ENCODE measurements at regions not wholly inside any gene's neighbourhood (a gene's known extent, or its start where the extent isn't known, plus 50 kb on each side); places are given as distances from the start of the nearest gene placed in this dataset.
A peak's percentile ranks its signal among the peaks of the same experiment; 100 is the strongest.

GRCh38 chr2:235170536-235171521, 219.0 kb downstream of the SH3BP4 start:
- DNase-seq (ENCODE audit: insufficient read length, low spot score, missing footprints) = no peak
- Histone ChIP-seq H3K79me2 (ENCODE audit: insufficient read depth, low read length) (no peaks in the 10 kb centered on the region), H3K4me1 (ENCODE audit: insufficient read depth, low read length) (peaks cover 33% of the 10 kb centered on the region), H3K36me3 (ENCODE audit: insufficient read depth, low read length) (no peaks in the 10 kb centered on the region), H3K4me2 (ENCODE audit: insufficient read depth, low read length) (peak overlapping the region; percentile 73), H3K27ac (ENCODE audit: low read depth, low read length) (peak overlapping the region; percentile 91), H2AFZ (ENCODE audit: low read length) (peak overlapping the region; percentile 61), H4K20me1 (ENCODE audit: insufficient read depth, low read length) (no peaks in the 10 kb centered on the region), H3K27me3 (ENCODE audit: insufficient read depth, low read length) (no peaks in the 10 kb centered on the region), H3K4me3 (ENCODE audit: insufficient read depth, low read length) (peak overlapping the region; percentile 41), H3K9me3 (ENCODE audit: low read depth, low read length) (no peaks in the 10 kb centered on the region)
- TF ChIP-seq, protein P1, sequence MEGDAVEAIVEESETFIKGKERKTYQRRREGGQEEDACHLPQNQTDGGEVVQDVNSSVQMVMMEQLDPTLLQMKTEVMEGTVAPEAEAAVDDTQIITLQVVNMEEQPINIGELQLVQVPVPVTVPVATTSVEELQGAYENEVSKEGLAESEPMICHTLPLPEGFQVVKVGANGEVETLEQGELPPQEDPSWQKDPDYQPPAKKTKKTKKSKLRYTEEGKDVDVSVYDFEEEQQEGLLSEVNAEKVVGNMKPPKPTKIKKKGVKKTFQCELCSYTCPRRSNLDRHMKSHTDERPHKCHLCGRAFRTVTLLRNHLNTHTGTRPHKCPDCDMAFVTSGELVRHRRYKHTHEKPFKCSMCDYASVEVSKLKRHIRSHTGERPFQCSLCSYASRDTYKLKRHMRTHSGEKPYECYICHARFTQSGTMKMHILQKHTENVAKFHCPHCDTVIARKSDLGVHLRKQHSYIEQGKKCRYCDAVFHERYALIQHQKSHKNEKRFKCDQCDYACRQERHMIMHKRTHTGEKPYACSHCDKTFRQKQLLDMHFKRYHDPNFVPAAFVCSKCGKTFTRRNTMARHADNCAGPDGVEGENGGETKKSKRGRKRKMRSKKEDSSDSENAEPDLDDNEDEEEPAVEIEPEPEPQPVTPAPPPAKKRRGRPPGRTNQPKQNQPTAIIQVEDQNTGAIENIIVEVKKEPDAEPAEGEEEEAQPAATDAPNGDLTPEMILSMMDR (IDR thresholded peaks at IDR 0.05; ENCODE audit: extremely low read depth, low read depth, low read length) = peak; percentile 48

DNA sequence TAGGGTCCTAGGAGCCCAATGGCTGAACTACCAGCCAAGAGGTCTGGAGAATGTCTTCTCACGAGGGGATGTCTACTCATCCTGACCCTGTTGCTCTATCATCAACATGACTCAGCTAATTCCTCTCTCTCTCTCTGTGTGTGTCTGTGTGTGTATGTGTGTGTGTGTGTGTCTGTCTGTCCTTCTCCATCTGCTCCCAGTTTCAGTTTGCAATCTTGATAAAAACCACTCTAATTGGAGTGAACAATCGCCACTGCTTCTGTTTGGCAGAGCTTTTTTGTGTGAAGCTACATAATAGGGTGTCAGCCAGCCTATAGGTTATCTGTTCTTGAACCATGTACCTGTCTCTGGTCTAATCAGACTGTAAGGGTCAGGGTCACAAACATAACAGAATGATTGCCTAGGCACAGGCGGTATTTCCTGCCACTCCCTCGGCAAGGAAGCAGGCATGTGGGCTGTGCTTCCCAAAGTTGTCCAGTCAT, 219.8 kb downstream of the SH3BP4 start:
- peak overlapping the region; percentile 73 for H3K4me2 ChIP-seq (ENCODE audit: insufficient read depth, low read length)
- no peak for DNase-seq (ENCODE audit: insufficient read length, low spot score, missing footprints)
- H3K27ac ChIP-seq (ENCODE audit: low read depth, low read length) = peak overlapping the region; percentile 91
- H3K9me3 ChIP-seq (ENCODE audit: low read depth, low read length) = no peaks in the 10 kb centered on the region
- TF ChIP-seq, protein P1 (IDR thresholded peaks at IDR 0.05; ENCODE audit: extremely low read depth, low read depth, low read length) = no peak
- H3K27me3 ChIP-seq (ENCODE audit: insufficient read depth, low read length) = no peaks in the 10 kb centered on the region
- peaks cover 33% of the 10 kb centered on the region for H3K4me1 ChIP-seq (ENCODE audit: insufficient read depth, low read length)
- H3K4me3 ChIP-seq (ENCODE audit: insufficient read depth, low read length) = peak overlapping the region; percentile 41
- no peaks in the 10 kb centered on the region for H4K20me1 ChIP-seq (ENCODE audit: insufficient read depth, low read length)
- H3K36me3 ChIP-seq (ENCODE audit: insufficient read depth, low read length) = no peaks in the 10 kb centered on the region
- H3K79me2 ChIP-seq (ENCODE audit: insufficient read depth, low read length) = no peaks in the 10 kb centered on the region
- peak overlapping the region; percentile 61 for H2AFZ ChIP-seq (ENCODE audit: low read length)

DNA sequence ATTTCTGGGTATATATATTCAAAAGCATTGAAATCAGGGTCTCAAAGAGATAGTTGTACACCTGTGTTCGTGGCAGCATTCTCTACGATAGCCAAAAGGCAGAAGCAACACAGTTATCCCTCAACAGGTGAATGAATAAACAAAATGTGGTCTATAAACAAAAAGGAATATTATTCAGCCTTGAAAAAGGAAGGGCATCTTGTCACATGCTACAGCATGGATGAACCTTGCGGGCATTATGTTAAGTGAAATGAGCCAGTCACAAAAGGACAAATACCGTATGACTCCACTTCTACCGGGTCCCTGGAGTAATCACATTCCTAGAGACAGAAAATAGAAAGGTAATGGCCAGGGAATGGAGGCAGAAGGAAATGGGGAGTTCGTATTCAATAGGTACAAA, 228.8 kb downstream of the SH3BP4 start:
- no peaks in the 10 kb centered on the region for H3K36me3 ChIP-seq (ENCODE audit: insufficient read depth, low read length)
- no peak overlapping the region for H2AFZ ChIP-seq (ENCODE audit: low read length)
- no peaks in the 10 kb centered on the region for H4K20me1 ChIP-seq (ENCODE audit: insufficient read depth, low read length)
- H3K9me3 ChIP-seq (ENCODE audit: low read depth, low read length) = no peaks in the 10 kb centered on the region
- peaks cover 2% of the 10 kb centered on the region for H3K4me1 ChIP-seq (ENCODE audit: insufficient read depth, low read length)
- no peak for DNase-seq (ENCODE audit: insufficient read length, low spot score, missing footprints)
- no peaks in the 10 kb centered on the region for H3K27me3 ChIP-seq (ENCODE audit: insufficient read depth, low read length)
- H3K79me2 ChIP-seq (ENCODE audit: insufficient read depth, low read length) = no peaks in the 10 kb centered on the region
- TF ChIP-seq, protein P1 (IDR thresholded peaks at IDR 0.05; ENCODE audit: extremely low read depth, low read depth, low read length) = no peak
- H3K4me3 ChIP-seq (ENCODE audit: insufficient read depth, low read length) = no peak overlapping the region
- H3K4me2 ChIP-seq (ENCODE audit: insufficient read depth, low read length) = no peak overlapping the region
- no peak overlapping the region for H3K27ac ChIP-seq (ENCODE audit: low read depth, low read length)

DNA sequence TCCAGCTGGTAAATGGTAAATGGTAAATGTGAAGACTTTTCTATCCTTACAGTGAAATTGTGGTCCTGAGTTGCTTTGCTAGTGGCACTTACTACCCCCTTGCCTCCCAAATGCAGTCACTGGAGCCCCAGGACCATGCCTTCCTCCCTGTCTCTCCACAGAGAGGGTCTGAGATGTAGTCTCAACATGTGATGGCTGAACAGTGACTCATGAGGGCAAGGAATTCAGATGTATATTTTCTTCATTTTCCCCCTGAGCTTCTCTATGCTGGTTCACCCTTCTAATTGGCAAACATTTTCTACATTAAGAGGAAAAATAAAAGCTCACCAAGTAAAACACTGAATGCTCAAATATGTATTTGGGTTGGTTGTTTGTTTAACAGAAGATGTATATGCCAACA, 232.0 kb downstream of the SH3BP4 start:
- no peaks in the 10 kb centered on the region for H3K27me3 ChIP-seq (ENCODE audit: insufficient read depth, low read length)
- H2AFZ ChIP-seq (ENCODE audit: low read length) = peak overlapping the region; percentile 2
- peaks cover 2% of the 10 kb centered on the region for H3K4me1 ChIP-seq (ENCODE audit: insufficient read depth, low read length)
- H3K9me3 ChIP-seq (ENCODE audit: low read depth, low read length) = no peaks in the 10 kb centered on the region
- H3K36me3 ChIP-seq (ENCODE audit: insufficient read depth, low read length) = no peaks in the 10 kb centered on the region
- H3K27ac ChIP-seq (ENCODE audit: low read depth, low read length) = no peak overlapping the region
- H3K4me2 ChIP-seq (ENCODE audit: insufficient read depth, low read length) = no peak overlapping the region
- no peaks in the 10 kb centered on the region for H4K20me1 ChIP-seq (ENCODE audit: insufficient read depth, low read length)
- H3K79me2 ChIP-seq (ENCODE audit: insufficient read depth, low read length) = no peaks in the 10 kb centered on the region
- TF ChIP-seq, protein P1 (IDR thresholded peaks at IDR 0.05; ENCODE audit: extremely low read depth, low read depth, low read length) = no peak
- H3K4me3 ChIP-seq (ENCODE audit: insufficient read depth, low read length) = no peak overlapping the region
- no peak for DNase-seq (ENCODE audit: insufficient read length, low spot score, missing footprints)
